K562 (cell line): ENCODE measurements at regions not wholly inside any gene's neighbourhood (a gene's known extent, or its start where the extent isn't known, plus 50 kb on each side); places are given as distances from the start of the nearest gene placed in this dataset.

ENCODE experiments used
- ATAC-seq: fragments of 200-7000 bp; cut with Tn5 transposase; 3 replicates; pipeline ENCODE4 v1.9.1; 2020; ENCODE audit warnings: moderate library complexity
- BruUV-seq: library from RNA; stranded (reverse); fragments of 400-500 nt; replicated peaks from 2 replicates; lab custom pipeline; 2021; lab: Mats Ljungman, UMichigan
- CTCF ChIA-PET: fragments of 300-600 bp; formaldehyde crosslinking; extraction: SDS; loops from one replicate; lab custom pipeline; 2021; ENCODE audit warnings: low intra/inter-chr PET ratio; lab: Yijun Ruan, JAX
- POLR2A ChIA-PET: fragments of 300-600, 350-650 bp; sonication (Branson Sonifier 250); formaldehyde crosslinking; extraction: SDS; loops from one replicate; lab custom pipeline; 2021; ENCODE audit warnings: antibody characterized with exemption, inconsistent platforms; lab: Yijun Ruan, JAX
- DNase-seq, 4 experiments: peaks; one replicate each; pipeline versions ENCODE4 v3.0.0 to v3.0.0-alpha.2; 2011 to 2018; ENCODE audit warnings: low spot score in 3 of 4, mixed read lengths in 3 of 4; ENCODE audit errors: extremely low read depth in 1 of 4
- FAIRE-seq: peaks from 2 replicates; lab custom pipeline; 2011; peaks lifted over from hg19 to GRCh38; lab: Jason Lieb, UNC
- H2AFZ ChIP-seq: 2 replicates; pipeline ENCODE4 v1.6.0; 2011; ENCODE audit warnings: low read depth, low read length, control low read depth, inconsistent platforms
- H3K27ac ChIP-seq: fragments of 200-600 bp; 3 replicates; pipeline ENCODE4 v1.8.0; 2011; ENCODE audit warnings: low read depth, mild to moderate bottlenecking, control low read depth, inconsistent platforms, low read length, moderate library complexity, mixed read lengths; ENCODE audit errors: extremely low read depth
- H3K27me3 ChIP-seq, 2 experiments: fragments of 300-600 bp in 1 of 2; 2 replicates in 1 of 2; 3 replicates in 1 of 2; pipeline versions ENCODE4 v1.6.0 to v1.8.0; 2011; ENCODE audit warnings: inconsistent platforms in 2 of 2, low read length in 2 of 2, mild to moderate bottlenecking in 1 of 2, mixed read lengths in 1 of 2, moderate library complexity in 1 of 2; ENCODE audit not compliant: control insufficient read depth in 2 of 2, insufficient read depth in 2 of 2
- H3K36me3 ChIP-seq: fragments of 300-600 bp; 3 replicates; pipeline ENCODE4 v1.8.0; 2011; ENCODE audit warnings: mild to moderate bottlenecking, low read length, inconsistent platforms; ENCODE audit not compliant: control insufficient read depth, insufficient read depth
- H3K4me1 ChIP-seq, 2 experiments: fragments of 200-600 bp in 1 of 2; replicated peaks in 1 of 2; 2 replicates in 1 of 2; 3 replicates in 1 of 2; pipeline versions ENCODE4 v1.5.1 to v1.8.0; 2011; ENCODE audit warnings: inconsistent platforms in 2 of 2, low read length in 2 of 2, mild to moderate bottlenecking in 1 of 2, mixed read lengths in 1 of 2, moderate library complexity in 1 of 2; ENCODE audit not compliant: control insufficient read depth in 2 of 2, insufficient read depth in 2 of 2
- H3K4me2 ChIP-seq: 2 replicates; pipeline ENCODE4 v1.6.1; 2011; ENCODE audit warnings: low read length, control low read depth, inconsistent platforms, mixed read lengths; ENCODE audit not compliant: insufficient read depth
- H3K4me3 ChIP-seq: fragments of 200-600 bp; sonication (generic), shearing (Covaris generic); 2 replicates; pipeline ENCODE4 v1.5.1; 2016; ENCODE audit warnings: control low read depth, inconsistent platforms
- H3K79me2 ChIP-seq: fragments of 200-600 bp; 3 replicates; pipeline ENCODE4 v1.8.0; 2011; ENCODE audit warnings: low read length, inconsistent platforms; ENCODE audit not compliant: control insufficient read depth, insufficient read depth
- H3K9ac ChIP-seq, 2 experiments: 2 replicates each; pipeline versions ENCODE4 v1.6.0 to v1.6.1; 2011; ENCODE audit warnings: low read depth in 2 of 2, low read length in 2 of 2, control low read depth in 1 of 2, inconsistent platforms in 1 of 2, mild to moderate bottlenecking in 1 of 2, mixed read lengths in 1 of 2; ENCODE audit not compliant: insufficient read depth in 1 of 2
- H3K9me1 ChIP-seq: one replicate; pipeline ENCODE4 v1.6.0; 2011; ENCODE audit warnings: inconsistent platforms, mild to moderate bottlenecking, low read length, moderate library complexity; ENCODE audit not compliant: control insufficient read depth, insufficient read depth
- H3K9me3 ChIP-seq: replicated peaks from 2 replicates; pipeline ENCODE4 v1.5.1; 2011; ENCODE audit warnings: low read depth, low read length, inconsistent platforms; ENCODE audit not compliant: control insufficient read depth, insufficient read depth
- H4K20me1 ChIP-seq: replicated peaks from 2 replicates; pipeline ENCODE4 v1.6.1; 2011; ENCODE audit warnings: low read length, inconsistent platforms, mixed read lengths; ENCODE audit not compliant: control insufficient read depth, insufficient read depth
- CREB1 ChIP-seq, 2 experiments: sonication (generic) in 1 of 2; formaldehyde crosslinking in 1 of 2; IDR thresholded peaks; 2 replicates each; pipeline versions ENCODE4 v1.6.1 to v1.8.0; 2012 to 2022; ENCODE audit warnings: inconsistent platforms in 1 of 2, mild to moderate bottlenecking in 1 of 2, missing genetic modification reagents in 1 of 2, moderate library complexity in 1 of 2
- SREBF2 ChIP-seq: sonication (generic); formaldehyde crosslinking; IDR thresholded peaks from 2 replicates; pipeline ENCODE4 v1.4.0; 2020; ENCODE audit warnings: mild to moderate bottlenecking, missing genetic modification reagents
- TCFL5 ChIP-seq: fragments of 250-450 bp; sonication (Bioruptor Pico); conservative IDR thresholded peaks from 2 replicates; pipeline ENCODE4 v1.6.1; 2021; ENCODE audit warnings: mild to moderate bottlenecking, moderate library complexity, matching md5 sums
- TEAD2 ChIP-seq: fragments of 450-650 bp; IDR thresholded peaks from 2 replicates; pipeline ENCODE4 v1.6.1; 2016; ENCODE audit warnings: missing genetic modification characterization, control low read depth, missing compliant biosample characterization
- THAP12 ChIP-seq: fragments of 250-450 bp; sonication (Bioruptor Pico); IDR thresholded peaks from 2 replicates; pipeline ENCODE4 v1.9.0; 2021; ENCODE audit warnings: mild to moderate bottlenecking, inconsistent platforms
- ZBTB34 ChIP-seq: fragments of 250-450 bp; sonication (Bioruptor Pico); IDR thresholded peaks from 2 replicates; pipeline ENCODE4 v1.8.0; 2021; ENCODE audit warnings: mild to moderate bottlenecking, moderate library complexity
- WGBS: fragments of 100-300 bp; shearing (Covaris generic); methylation state at CpG from one replicate; pipeline ENCODE4 v1.1.6; 2016; ENCODE audit warnings: low coverage, mixed read lengths; ENCODE audit not compliant: insufficient coverage; ENCODE audit errors: missing lambda C conversion rate; 5-methylcytosine and 5-hydroxymethylcytosine counted together
- in situ Hi-C: fragments of 300-500 bp; cut with MboI; formaldehyde crosslinking; loops from 4 replicates; pipeline ENCODE4 v1.15.0; 2018; ENCODE audit warnings: inconsistent platforms, mixed read lengths
- intact Hi-C: fragments of 100-400 bp; cut with micrococcal nuclease; formaldehyde crosslinking; loops from 2 replicates; pipeline ENCODE4 v1.14.2; 2022

- ChIA-PET POLR2A (no interaction called here), CTCF (no interaction called here)
- no peaks in the 10 kb centered on the region for H3K4me1 ChIP-seq
- H2AFZ ChIP-seq = no peak overlapping the region
- FAIRE-seq = no peak
- H3K9ac ChIP-seq = no peak overlapping the region
- no peak overlapping the region for H3K27ac ChIP-seq
- no peak overlapping the region for H3K4me2 ChIP-seq
- no peak for DNase-seq
- BruUV-seq = no TSS peak
- no peaks in the 10 kb centered on the region for H3K36me3 ChIP-seq
- intact Hi-C loops = no loop called here
- no peaks in the 10 kb centered on the region for H3K27me3 ChIP-seq
- H3K79me2 ChIP-seq = no peaks in the 10 kb centered on the region
- no peak for TF ChIP-seq CREB1 (IDR thresholded peaks at IDR 0.05)
- no peak for TF ChIP-seq CREB1 (CRISPR knock-in tag; IDR thresholded peaks at IDR 0.05)
- no peak for TF ChIP-seq TEAD2
- no peak for TF ChIP-seq THAP12 (CRISPR knock-in tag)
- TF ChIP-seq TCFL5 = no peak
- no peak for TF ChIP-seq ZBTB34 (CRISPR knock-in tag)
- no peak for TF ChIP-seq SREBF2
- no peaks in the 10 kb centered on the region; the same call in 1 of the 2 replicates for H3K9me3 ChIP-seq
- no peaks in the 10 kb centered on the region for H4K20me1 ChIP-seq
- H3K9me1 ChIP-seq = no peaks in the 10 kb centered on the region
- in situ Hi-C loops = no loop called here
- no peak for ATAC-seq
- no peak overlapping the region for H3K4me3 ChIP-seq
- WGBS = 1% methylated on average over 5 of the region's 5 CpGs
These were observed 487.8 kb upstream of the MGAT4C start for GRCh38 chr12:86743875-86744536.
